ENCODE measurements at regions not wholly inside any gene's neighbourhood (a gene's known extent, or its start where the extent isn't known, plus 50 kb on each side); places are given as distances from the start of the nearest gene placed in this dataset.

GRCh38 chr1:14334336-14335176 is 263.9 kb upstream of the KAZN start:
- no peak for DNase-seq (ENCODE audit: low read depth)
- TF ChIP-seq CTCF (IDR thresholded peaks at IDR 0.05; ENCODE audit: insufficient read depth, low read length, severe bottlenecking): no peak

GRCh38 chr1:14338509-14338908 is 260.0 kb upstream of the KAZN start:
- no peaks in the 10 kb centered on the region for H3K27me3 ChIP-seq (ENCODE audit: control insufficient read depth, insufficient read depth, low read length)
- FAIRE-seq: no peak
- no peaks in the 10 kb centered on the region for H3K36me3 ChIP-seq (ENCODE audit: control insufficient read depth, insufficient read depth, low read length)
- no peak for TF ChIP-seq CTCF (IDR thresholded peaks at IDR 0.05; ENCODE audit: insufficient read depth, low read length, severe bottlenecking)
- no peak for DNase-seq (ENCODE audit: low read depth)
- no peak overlapping the region for H3K4me3 ChIP-seq (ENCODE audit: low read depth, low read length)

More at GRCh38 chr1:14334336-14335176, 263.9 kb upstream of the KAZN start:
- Histone ChIP-seq H3K36me3 (ENCODE audit: control insufficient read depth, insufficient read depth, low read length) (no peaks in the 10 kb centered on the region), H3K4me3 (ENCODE audit: low read depth, low read length) (no peak overlapping the region), H3K27me3 (ENCODE audit: control insufficient read depth, insufficient read depth, low read length) (no peaks in the 10 kb centered on the region)
- FAIRE-seq: no peak

GRCh38 chr1:14339288-14339687 is 259.2 kb upstream of the KAZN start:
- DNase-seq (ENCODE audit: low read depth) (no peak), FAIRE-seq (no peak)
- Histone ChIP-seq H3K36me3 (ENCODE audit: control insufficient read depth, insufficient read depth, low read length) (no peaks in the 10 kb centered on the region), H3K27me3 (ENCODE audit: control insufficient read depth, insufficient read depth, low read length) (no peaks in the 10 kb centered on the region), H3K4me3 (ENCODE audit: low read depth, low read length) (no peak overlapping the region)
- no peak for TF ChIP-seq CTCF (IDR thresholded peaks at IDR 0.05; ENCODE audit: insufficient read depth, low read length, severe bottlenecking)

- Histone ChIP-seq H3K36me3 (ENCODE audit: control insufficient read depth, insufficient read depth, low read length) (no peaks in the 10 kb centered on the region), H3K27me3 (ENCODE audit: control insufficient read depth, insufficient read depth, low read length) (no peaks in the 10 kb centered on the region), H3K4me3 (ENCODE audit: low read depth, low read length) (no peak overlapping the region)
- no peak for TF ChIP-seq CTCF (IDR thresholded peaks at IDR 0.05; ENCODE audit: insufficient read depth, low read length, severe bottlenecking)
- no peak for FAIRE-seq
- DNase-seq (ENCODE audit: low read depth): no peak
Measured at GRCh38 chr1:14340002-14340785, 258.3 kb upstream of the KAZN start.

GRCh38 chr1:14341147-14341546 is 257.3 kb upstream of the KAZN start:
- Histone ChIP-seq H3K4me3 (ENCODE audit: low read depth, low read length) (no peak overlapping the region), H3K36me3 (ENCODE audit: control insufficient read depth, insufficient read depth, low read length) (no peaks in the 10 kb centered on the region), H3K27me3 (ENCODE audit: control insufficient read depth, insufficient read depth, low read length) (no peaks in the 10 kb centered on the region)
- no peak for TF ChIP-seq CTCF (IDR thresholded peaks at IDR 0.05; ENCODE audit: insufficient read depth, low read length, severe bottlenecking)
- FAIRE-seq (no peak), DNase-seq (ENCODE audit: low read depth) (no peak)

Data from bronchial epithelial cell (primary cell).